ENCODE measurements at regions not wholly inside any gene's neighbourhood (a gene's known extent, or its start where the extent isn't known, plus 50 kb on each side); places are given as distances from the start of the nearest gene placed in this dataset.

DNA sequence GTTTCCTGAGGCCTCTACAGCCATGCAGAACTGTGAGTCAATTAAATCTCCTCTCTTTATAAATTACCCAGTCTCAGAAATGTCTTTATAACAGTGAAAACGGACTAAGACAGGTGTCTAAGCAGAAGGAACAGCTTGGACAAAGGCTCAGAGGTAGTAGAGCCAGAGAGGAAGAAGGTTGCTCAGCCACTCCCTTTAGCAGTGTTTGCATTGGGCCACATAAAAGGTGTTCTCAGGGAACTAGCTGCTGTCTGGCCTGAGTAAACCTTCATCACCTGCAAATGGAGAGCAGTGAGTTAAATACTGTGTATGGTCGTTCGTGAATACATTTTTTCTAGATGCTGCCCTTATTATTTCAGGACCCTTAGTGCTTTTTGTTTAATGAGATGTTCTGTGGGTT lies 383.4 kb downstream of the EFNB2 start:
- DNase-seq (ENCODE audit: low spot score) (no peak), ATAC-seq (ENCODE audit: low read depth) (no peak)
- peak overlapping the region; percentile 100 for H3K27ac ChIP-seq (ENCODE audit: poor library complexity, severe bottlenecking)
- H3K9me3 ChIP-seq (ENCODE audit: severe bottlenecking): no peaks in the 10 kb centered on the region
- TF ChIP-seq, protein P1, sequence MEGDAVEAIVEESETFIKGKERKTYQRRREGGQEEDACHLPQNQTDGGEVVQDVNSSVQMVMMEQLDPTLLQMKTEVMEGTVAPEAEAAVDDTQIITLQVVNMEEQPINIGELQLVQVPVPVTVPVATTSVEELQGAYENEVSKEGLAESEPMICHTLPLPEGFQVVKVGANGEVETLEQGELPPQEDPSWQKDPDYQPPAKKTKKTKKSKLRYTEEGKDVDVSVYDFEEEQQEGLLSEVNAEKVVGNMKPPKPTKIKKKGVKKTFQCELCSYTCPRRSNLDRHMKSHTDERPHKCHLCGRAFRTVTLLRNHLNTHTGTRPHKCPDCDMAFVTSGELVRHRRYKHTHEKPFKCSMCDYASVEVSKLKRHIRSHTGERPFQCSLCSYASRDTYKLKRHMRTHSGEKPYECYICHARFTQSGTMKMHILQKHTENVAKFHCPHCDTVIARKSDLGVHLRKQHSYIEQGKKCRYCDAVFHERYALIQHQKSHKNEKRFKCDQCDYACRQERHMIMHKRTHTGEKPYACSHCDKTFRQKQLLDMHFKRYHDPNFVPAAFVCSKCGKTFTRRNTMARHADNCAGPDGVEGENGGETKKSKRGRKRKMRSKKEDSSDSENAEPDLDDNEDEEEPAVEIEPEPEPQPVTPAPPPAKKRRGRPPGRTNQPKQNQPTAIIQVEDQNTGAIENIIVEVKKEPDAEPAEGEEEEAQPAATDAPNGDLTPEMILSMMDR (IDR thresholded peaks at IDR 0.05; ENCODE audit: poor library complexity, severe bottlenecking): no peak
- no peaks in the 10 kb centered on the region for H3K27me3 ChIP-seq (ENCODE audit: insufficient read depth, poor library complexity, severe bottlenecking)
- no peak overlapping the region for H3K4me3 ChIP-seq (ENCODE audit: severe bottlenecking)
- no peaks in the 10 kb centered on the region for H3K36me3 ChIP-seq (ENCODE audit: low read depth)
- peaks cover 67% of the 10 kb centered on the region for H3K4me1 ChIP-seq (ENCODE audit: insufficient read depth, poor library complexity, severe bottlenecking)

DNA sequence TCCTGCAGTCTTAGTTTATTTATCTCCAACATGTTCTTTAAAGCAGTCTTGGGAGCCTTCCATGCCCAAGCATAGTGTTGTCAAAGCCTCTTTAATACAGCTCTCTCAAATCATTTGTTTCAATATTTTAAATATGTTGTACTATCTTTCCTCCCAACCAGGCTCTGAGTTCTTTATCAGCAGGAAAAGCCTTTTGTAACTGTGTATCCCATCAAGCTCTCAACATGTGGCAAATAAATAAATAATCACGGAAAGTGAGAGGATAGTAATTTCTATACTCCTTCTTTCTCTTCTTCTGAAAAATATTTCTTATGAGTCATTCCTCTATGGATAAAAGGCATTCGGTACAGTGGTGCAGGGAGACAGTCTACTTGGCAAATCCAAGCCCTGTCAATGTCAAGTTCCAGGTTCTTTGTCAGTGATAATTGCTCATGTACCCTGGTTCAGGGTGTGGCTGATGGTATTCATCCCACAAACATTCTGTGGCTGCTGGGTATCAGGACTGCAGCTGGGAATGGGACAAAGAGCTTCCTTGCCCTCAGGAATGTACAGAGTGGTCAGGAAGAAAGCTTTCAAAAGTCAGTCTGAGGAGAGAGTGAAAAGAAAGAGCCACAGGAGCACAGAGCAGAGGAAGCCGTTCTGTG lies 384.3 kb downstream of the EFNB2 start:
- peaks cover 64% of the 10 kb centered on the region for H3K4me1 ChIP-seq (ENCODE audit: insufficient read depth, poor library complexity, severe bottlenecking)
- TF ChIP-seq, protein P1 (IDR thresholded peaks at IDR 0.05; ENCODE audit: poor library complexity, severe bottlenecking): no peak
- no peaks in the 10 kb centered on the region for H3K27me3 ChIP-seq (ENCODE audit: insufficient read depth, poor library complexity, severe bottlenecking)
- peak; percentile 87 for DNase-seq (ENCODE audit: low spot score)
- no peaks in the 10 kb centered on the region for H3K9me3 ChIP-seq (ENCODE audit: severe bottlenecking)
- peak overlapping the region; percentile 100 for H3K27ac ChIP-seq (ENCODE audit: poor library complexity, severe bottlenecking)
- no peak overlapping the region for H3K4me3 ChIP-seq (ENCODE audit: severe bottlenecking)
- ATAC-seq (ENCODE audit: low read depth): peak; percentile 93
- H3K36me3 ChIP-seq (ENCODE audit: low read depth): no peaks in the 10 kb centered on the region

DNA sequence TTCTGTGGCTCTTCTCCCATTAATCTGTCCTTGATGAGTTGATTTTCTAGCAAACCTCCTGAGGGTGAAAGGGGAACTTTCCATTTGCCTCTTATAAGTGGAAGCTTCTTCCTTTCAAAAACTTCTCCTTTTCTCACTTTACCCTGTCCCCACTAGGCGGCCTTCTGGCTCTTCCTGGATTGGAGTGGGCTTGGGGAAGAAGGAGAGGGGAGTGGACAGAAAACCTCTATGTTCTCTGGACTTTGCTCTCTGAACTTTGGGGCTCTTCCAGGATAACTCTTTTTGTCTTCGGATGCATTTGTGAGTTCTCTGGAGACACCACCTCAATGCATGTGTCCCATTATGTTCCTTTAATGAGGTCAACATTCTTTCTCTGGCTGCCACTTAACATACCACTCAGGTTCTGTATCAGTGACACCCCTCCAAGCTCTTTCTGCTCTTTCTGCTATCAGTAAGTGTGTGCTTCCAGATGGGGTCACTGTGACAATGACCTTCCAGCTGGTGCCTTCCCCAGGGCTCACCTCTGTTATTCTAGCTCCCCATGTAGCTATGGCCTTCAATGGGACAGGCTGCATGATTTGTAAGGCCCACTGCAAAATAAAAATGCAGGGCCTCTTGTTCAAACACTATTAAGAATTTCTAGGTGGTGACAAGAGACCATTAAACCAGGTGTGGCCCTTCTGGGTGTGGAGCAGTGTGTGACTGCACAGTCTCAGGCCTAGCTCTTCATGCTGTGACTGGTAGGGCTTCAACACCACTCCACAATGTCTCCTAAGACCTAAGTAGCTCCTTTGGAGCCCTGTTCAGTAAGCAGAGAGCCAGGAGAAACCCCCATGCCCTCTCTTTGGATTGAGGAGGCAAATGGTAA lies 389.2 kb downstream of the EFNB2 start:
- H3K4me1 ChIP-seq (ENCODE audit: insufficient read depth, poor library complexity, severe bottlenecking): peaks cover 52% of the 10 kb centered on the region
- ATAC-seq (ENCODE audit: low read depth) (no peak), DNase-seq (ENCODE audit: low spot score) (no peak)
- H3K27ac ChIP-seq (ENCODE audit: poor library complexity, severe bottlenecking): peak overlapping the region; percentile 96
- no peak overlapping the region for H3K4me3 ChIP-seq (ENCODE audit: severe bottlenecking)
- TF ChIP-seq, protein P1 (IDR thresholded peaks at IDR 0.05; ENCODE audit: poor library complexity, severe bottlenecking): no peak
- no peaks in the 10 kb centered on the region for H3K9me3 ChIP-seq (ENCODE audit: severe bottlenecking)
- no peaks in the 10 kb centered on the region for H3K27me3 ChIP-seq (ENCODE audit: insufficient read depth, poor library complexity, severe bottlenecking)
- H3K36me3 ChIP-seq (ENCODE audit: low read depth): no peaks in the 10 kb centered on the region

DNA sequence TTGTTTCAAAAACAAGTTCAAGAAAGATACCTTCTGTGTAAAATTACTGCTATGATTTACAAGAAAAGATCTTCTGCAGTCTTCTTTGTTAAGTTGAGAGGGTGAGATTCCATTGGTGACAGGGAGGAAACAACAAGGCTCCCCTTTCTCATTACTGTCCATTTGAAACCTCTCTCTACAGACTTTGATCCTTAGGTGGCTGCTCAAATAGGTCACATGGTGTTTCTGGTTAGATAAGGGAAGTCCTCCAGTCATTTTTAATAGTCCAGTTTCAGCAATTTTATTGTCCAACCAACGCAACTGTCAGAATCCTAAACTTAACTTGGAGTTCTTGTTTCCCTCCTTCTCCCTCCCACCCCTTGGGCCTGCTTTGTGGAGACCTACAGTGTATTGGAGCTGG lies 390.4 kb downstream of the EFNB2 start:
- DNase-seq (ENCODE audit: low spot score): no peak
- TF ChIP-seq, protein P1 (IDR thresholded peaks at IDR 0.05; ENCODE audit: poor library complexity, severe bottlenecking): no peak
- Histone ChIP-seq H3K36me3 (ENCODE audit: low read depth) (no peaks in the 10 kb centered on the region), H3K4me3 (ENCODE audit: severe bottlenecking) (no peak overlapping the region), H3K27ac (ENCODE audit: poor library complexity, severe bottlenecking) (peak overlapping the region; percentile 96), H3K9me3 (ENCODE audit: severe bottlenecking) (no peaks in the 10 kb centered on the region), H3K4me1 (ENCODE audit: insufficient read depth, poor library complexity, severe bottlenecking) (peaks cover 43% of the 10 kb centered on the region), H3K27me3 (ENCODE audit: insufficient read depth, poor library complexity, severe bottlenecking) (no peaks in the 10 kb centered on the region)
- ATAC-seq (ENCODE audit: low read depth): no peak

Data from RWPE2 (cell line).